Gastroesophageal sphincter (tissue), 4 donors: ENCODE measurements at regions not wholly inside any gene's neighbourhood (a gene's known extent, or its start where the extent isn't known, plus 50 kb on each side); places are given as distances from the start of the nearest gene placed in this dataset.

ENCODE experiments used
- ATAC-seq: fragments of 150-250 bp; one replicate; pipeline ENCODE4 v1.9.1; 2016; ENCODE audit warnings: mild to moderate bottlenecking, moderate library complexity
- H3K27ac ChIP-seq, 4 donors: fragments of 200-600 bp; sonication (generic) in 3 of 4; 1 replicate in 3 of 4; 2 replicates in 1 of 4; pipeline ENCODE4 v1.5.1; 2016 to 2019
- H3K27me3 ChIP-seq: fragments of 200-600 bp; sonication (generic); one replicate; pipeline ENCODE4 v1.5.1; 2019
- H3K36me3 ChIP-seq, 2 donors: fragments of 200-600 bp; sonication (generic); one replicate each; pipeline ENCODE4 v1.5.1; 2019; ENCODE audit warnings: control low read depth in 1 of 2
- H3K4me1 ChIP-seq, 3 donors: fragments of 200-600 bp; sonication (generic); 1 replicate in 2 of 3; 2 replicates in 1 of 3; pipeline ENCODE4 v1.5.1; 2016 to 2019; ENCODE audit warnings: control low read depth in 2 of 3
- H3K4me3 ChIP-seq, 2 donors: fragments of 200-600 bp; sonication (generic); one replicate each; pipeline ENCODE4 v1.5.1; 2019; ENCODE audit warnings: mild to moderate bottlenecking in 1 of 2, moderate library complexity in 1 of 2
- H3K9me3 ChIP-seq, 3 donors: fragments of 200-600 bp; sonication (generic); one replicate each; pipeline ENCODE4 v1.5.1; 2017 to 2019; ENCODE audit warnings: control low read depth in 2 of 3
- EP300 ChIP-seq: sonication (generic); formaldehyde crosslinking; IDR thresholded peaks from one replicate; pipeline ENCODE4 v1.6.1; 2017; ENCODE audit warnings: antibody characterized with exemption, mild to moderate bottlenecking
- POLR2A ChIP-seq, 2 donors: fragments of 450-650 bp; IDR thresholded peaks; one replicate each; pipeline ENCODE4 v1.6.1; 2017; ENCODE audit warnings: antibody characterized with exemption in 2 of 2, mild to moderate bottlenecking in 2 of 2, moderate library complexity in 1 of 2
- POLR2AphosphoS5 ChIP-seq: sonication (generic); formaldehyde crosslinking; IDR thresholded peaks from one replicate; pipeline ENCODE4 v1.6.1; 2017; ENCODE audit warnings: antibody characterized with exemption
- WGBS, 2 donors: methylation state at CpG; one replicate each; pipeline ENCODE4 v1.1.5; 2018; ENCODE audit warnings: low coverage in 1 of 2; 5-methylcytosine and 5-hydroxymethylcytosine counted together
- TF ChIP-seq, protein P1 (sequence below), 4 experiments: fragments of 200-600 bp in 2 of 4; fragments of 450-650 bp in 2 of 4; sonication (generic) in 1 of 4; IDR thresholded peaks; one replicate each; pipeline ENCODE4 v1.5.1; 2017 to 2019; ENCODE audit warnings: antibody characterized with exemption in 4 of 4, mild to moderate bottlenecking in 2 of 4, moderate library complexity in 2 of 4

DNA sequence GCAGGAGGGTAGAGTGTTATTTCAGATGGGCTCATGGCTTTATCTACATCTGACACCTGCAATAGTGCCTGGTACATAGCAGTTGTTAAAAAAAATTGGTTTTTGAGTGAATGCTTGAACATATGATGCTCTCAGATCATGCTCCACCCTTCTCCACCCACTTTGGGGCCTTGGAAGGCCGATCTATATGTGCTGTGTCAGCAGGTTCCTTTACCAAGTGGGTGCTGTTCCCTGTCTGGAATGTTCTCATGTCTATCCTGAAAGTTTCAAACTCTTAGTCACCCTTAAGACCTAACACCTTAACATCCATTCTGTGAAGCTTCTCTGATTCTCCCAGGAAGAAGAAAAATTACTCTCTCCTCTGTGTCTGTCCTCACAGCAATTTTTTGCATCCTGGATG, 556.3 kb upstream of the TBX3 start:
- TF ChIP-seq EP300 (no peak), POLR2A (IDR thresholded peaks at IDR 0.05) (no peak), POLR2AphosphoS5 (no peak)
- TF ChIP-seq, protein P1, sequence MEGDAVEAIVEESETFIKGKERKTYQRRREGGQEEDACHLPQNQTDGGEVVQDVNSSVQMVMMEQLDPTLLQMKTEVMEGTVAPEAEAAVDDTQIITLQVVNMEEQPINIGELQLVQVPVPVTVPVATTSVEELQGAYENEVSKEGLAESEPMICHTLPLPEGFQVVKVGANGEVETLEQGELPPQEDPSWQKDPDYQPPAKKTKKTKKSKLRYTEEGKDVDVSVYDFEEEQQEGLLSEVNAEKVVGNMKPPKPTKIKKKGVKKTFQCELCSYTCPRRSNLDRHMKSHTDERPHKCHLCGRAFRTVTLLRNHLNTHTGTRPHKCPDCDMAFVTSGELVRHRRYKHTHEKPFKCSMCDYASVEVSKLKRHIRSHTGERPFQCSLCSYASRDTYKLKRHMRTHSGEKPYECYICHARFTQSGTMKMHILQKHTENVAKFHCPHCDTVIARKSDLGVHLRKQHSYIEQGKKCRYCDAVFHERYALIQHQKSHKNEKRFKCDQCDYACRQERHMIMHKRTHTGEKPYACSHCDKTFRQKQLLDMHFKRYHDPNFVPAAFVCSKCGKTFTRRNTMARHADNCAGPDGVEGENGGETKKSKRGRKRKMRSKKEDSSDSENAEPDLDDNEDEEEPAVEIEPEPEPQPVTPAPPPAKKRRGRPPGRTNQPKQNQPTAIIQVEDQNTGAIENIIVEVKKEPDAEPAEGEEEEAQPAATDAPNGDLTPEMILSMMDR (IDR thresholded peaks at IDR 0.05): no peak
- Histone ChIP-seq H3K4me3 (no peak overlapping the region), H3K9me3 (no peaks in the 10 kb centered on the region), H3K36me3 (no peaks in the 10 kb centered on the region), H3K27me3 (peaks cover 20% of the 10 kb centered on the region), H3K27ac (no peak overlapping the region), H3K4me1 (no peaks in the 10 kb centered on the region)
- 56 to 67% methylated on average over 1 of the region's 1 CpG for WGBS, 2 donors
- no peak for ATAC-seq

DNA sequence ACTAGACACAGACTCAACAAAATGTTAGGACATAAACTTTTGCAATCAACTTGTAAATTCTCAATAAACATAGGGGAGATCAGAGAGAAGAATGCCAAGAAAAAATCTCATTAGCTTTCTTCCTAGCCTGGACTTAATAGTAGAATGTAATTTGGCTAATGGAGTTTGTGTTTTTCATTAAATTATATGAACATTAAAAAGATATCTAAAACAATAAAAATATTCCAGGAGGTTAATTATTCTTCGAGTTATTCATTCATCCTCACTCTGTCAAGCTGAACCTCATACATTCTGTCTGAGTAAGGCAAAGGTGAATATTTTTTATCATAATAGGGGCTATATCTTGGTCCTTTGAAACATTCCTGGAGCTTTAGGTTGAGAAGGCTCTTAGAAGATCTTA, 551.9 kb upstream of the TBX3 start:
- 0 to 100% methylated on average over 1 of the region's 1 CpG for WGBS, 2 donors
- no peak for ATAC-seq
- Histone ChIP-seq H3K36me3 (no peaks in the 10 kb centered on the region), H3K27ac (no peak overlapping the region), H3K4me1 (no peaks in the 10 kb centered on the region), H3K9me3 (no peaks in the 10 kb centered on the region), H3K4me3 (no peak overlapping the region), H3K27me3 (peaks cover 29% of the 10 kb centered on the region)
- TF ChIP-seq, protein P1 (IDR thresholded peaks at IDR 0.05): no peak
- TF ChIP-seq POLR2AphosphoS5: no peak
- no peak for TF ChIP-seq POLR2A (IDR thresholded peaks at IDR 0.05)
- no peak for TF ChIP-seq EP300

DNA sequence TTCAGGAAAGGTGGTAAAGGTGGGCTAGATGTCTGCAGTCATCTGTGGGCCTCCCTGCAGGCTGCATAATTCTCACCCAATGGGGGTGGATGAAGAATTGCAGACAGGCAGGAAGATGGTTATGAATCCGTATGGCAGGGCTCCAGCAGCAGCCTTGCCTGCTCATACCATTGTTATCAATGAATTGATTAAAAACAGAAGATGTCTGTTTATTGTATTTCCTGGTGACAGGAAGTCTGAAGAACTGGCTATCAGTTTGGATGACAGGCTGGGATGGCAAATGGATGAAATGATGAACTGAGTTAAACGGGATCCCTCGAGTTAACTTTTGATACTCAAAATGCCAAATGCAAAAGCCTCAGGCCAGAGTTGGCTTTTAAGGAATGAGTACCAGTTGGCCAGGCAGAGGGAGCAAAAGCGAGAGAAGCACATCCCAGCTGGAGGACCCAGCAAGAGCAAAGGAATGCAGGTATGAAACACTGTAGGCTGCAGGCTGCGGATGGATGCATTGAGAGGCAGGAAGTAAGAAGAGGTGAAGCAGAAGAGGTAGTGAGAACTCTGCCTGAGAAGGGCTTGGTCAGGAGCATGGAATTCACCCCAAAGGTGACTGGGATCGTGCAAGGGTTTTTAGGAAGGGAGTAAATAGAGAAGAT, 550.0 kb upstream of the TBX3 start:
- H3K36me3 ChIP-seq: no peaks in the 10 kb centered on the region
- H3K9me3 ChIP-seq: no peaks in the 10 kb centered on the region
- H3K27me3 ChIP-seq: peaks cover 36% of the 10 kb centered on the region
- no peak overlapping the region for H3K4me3 ChIP-seq
- ATAC-seq: no peak
- no peaks in the 10 kb centered on the region for H3K4me1 ChIP-seq
- no peak overlapping the region for H3K27ac ChIP-seq
- 40 to 72% methylated on average over 4 to 6 of the region's 6 CpGs for WGBS, 2 donors
- TF ChIP-seq POLR2A (IDR thresholded peaks at IDR 0.05): no peak
- no peak for TF ChIP-seq EP300
- TF ChIP-seq POLR2AphosphoS5: no peak
- TF ChIP-seq, protein P1 (IDR thresholded peaks at IDR 0.05): no peak

DNA sequence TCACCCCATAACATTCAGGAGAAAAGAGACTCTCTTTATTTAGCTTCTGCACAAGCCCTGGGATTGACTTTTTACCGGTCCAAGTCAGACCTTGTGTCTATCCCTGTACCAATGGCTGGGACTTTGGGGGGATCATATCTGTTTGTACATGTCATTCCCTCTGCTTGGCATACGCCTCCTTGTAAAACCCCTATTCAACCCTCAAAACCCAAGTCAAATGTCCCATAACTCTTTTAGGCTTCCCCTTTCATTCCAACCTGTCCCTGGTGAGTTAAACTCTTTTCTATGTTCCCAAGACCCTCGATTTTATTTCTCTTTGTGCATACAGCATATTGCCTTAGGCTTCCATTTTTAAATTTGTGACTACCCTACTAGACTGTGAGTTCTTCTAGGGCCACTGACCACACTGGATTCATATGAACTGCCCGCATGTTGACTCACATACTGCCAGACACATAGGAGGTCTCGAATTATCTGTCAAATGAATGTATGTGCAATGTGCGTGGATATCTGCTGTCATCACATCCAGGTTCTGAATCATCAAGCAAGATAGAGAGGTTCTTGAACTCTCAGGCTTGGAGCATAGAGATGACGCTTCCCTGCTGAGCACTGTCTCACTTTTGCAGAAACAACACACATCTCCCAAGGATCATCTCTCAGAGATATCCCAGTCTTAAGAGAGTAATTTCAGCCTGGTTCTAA, 548.6 kb upstream of the TBX3 start:
- no peak overlapping the region for H3K4me3 ChIP-seq
- H3K27ac ChIP-seq: no peak overlapping the region
- TF ChIP-seq POLR2A (IDR thresholded peaks at IDR 0.05): no peak
- no peak for TF ChIP-seq EP300
- no peak for TF ChIP-seq POLR2AphosphoS5
- TF ChIP-seq, protein P1 (IDR thresholded peaks at IDR 0.05): no peak
- no peaks in the 10 kb centered on the region for H3K36me3 ChIP-seq
- H3K9me3 ChIP-seq: no peaks in the 10 kb centered on the region
- peaks cover 36% of the 10 kb centered on the region for H3K27me3 ChIP-seq
- no peaks in the 10 kb centered on the region for H3K4me1 ChIP-seq
- 94 to 95% methylated on average over 5 to 6 of the region's 7 CpGs for WGBS, 2 donors
- ATAC-seq: no peak

DNA sequence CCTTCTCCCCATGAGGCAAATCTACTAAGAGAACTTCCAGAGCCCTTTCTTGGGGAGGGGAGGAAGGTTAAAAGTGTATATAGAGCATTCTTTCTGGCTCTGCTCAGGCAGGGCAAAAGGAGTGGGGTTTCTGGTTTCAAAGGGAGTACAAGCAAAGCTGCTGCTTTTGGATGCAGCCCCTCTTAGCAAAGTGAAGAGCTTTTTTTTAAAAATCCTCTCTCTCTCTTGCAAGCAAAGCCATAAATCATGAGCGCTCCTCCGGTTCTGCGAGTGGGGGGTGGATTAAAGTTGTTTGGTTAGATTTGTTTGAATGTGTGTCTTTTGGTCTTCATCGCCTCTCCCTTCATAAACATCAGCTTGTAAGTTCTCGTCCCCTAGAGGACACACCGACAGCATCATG, 546.6 kb upstream of the TBX3 start:
- Histone ChIP-seq H3K4me1 (no peaks in the 10 kb centered on the region), H3K36me3 (no peaks in the 10 kb centered on the region), H3K27me3 (peaks cover 36% of the 10 kb centered on the region), H3K4me3 (no peak overlapping the region), H3K27ac (no peak overlapping the region), H3K9me3 (no peaks in the 10 kb centered on the region)
- no peak for ATAC-seq
- TF ChIP-seq POLR2AphosphoS5: no peak
- no peak for TF ChIP-seq POLR2A (IDR thresholded peaks at IDR 0.05)
- no peak for TF ChIP-seq EP300
- 17 to 30% methylated on average over 2 to 5 of the region's 6 CpGs for WGBS, 2 donors
